GM21515 (cell line): ENCODE measurements at regions not wholly inside any gene's neighbourhood (a gene's known extent, or its start where the extent isn't known, plus 50 kb on each side); places are given as distances from the start of the nearest gene placed in this dataset.
A peak's percentile ranks its signal among the peaks of the same experiment; 100 is the strongest.
"Not testable (repeated sequence)": the region's sequence is repeated elsewhere in the genome, so short reads cannot be mapped to it uniquely, and the experiment has no call there.

Experiments used
- ATAC-seq: cut with Tn5 transposase; IDR thresholded peaks from one replicate; pipeline ENCODE4 v1.9.1; 2021; ENCODE audit not compliant: unreplicated experiment

- ATAC-seq, result not testable (repeated sequence)
Observed at GRCh38 chr1:242914729-242915128, 340.4 kb downstream of the CEP170 start.

- not testable (repeated sequence) for ATAC-seq
Observed at GRCh38 chr1:242912855-242913254, 342.2 kb downstream of the CEP170 start.

DNA sequence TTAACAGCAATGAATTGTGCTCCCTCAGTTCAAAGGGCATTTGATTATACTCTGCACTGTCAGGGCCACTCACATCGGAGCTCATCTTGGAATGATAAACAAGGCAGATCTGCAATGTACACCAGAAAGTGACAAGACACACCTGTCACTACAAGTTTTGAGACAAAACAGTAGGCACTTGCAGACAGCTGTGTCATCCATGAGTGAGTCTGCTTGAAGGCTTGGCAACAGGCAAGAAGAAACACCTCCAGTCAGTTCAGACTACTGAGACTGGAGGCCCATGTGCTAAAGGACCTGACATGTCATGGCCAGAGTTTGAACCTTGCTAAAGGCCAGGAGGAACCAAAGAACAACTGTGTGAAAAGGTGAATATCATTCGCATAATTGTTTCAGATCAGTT, 354.5 kb downstream of the CEP170 start:
- ATAC-seq, result not testable (repeated sequence)

GRCh38 chr1:242890192-242890741, 364.8 kb downstream of the CEP170 start:
- ATAC-seq, result no peak

GRCh38 chr1:242886137-242886536, 361.6 kb upstream of the PLD5 start:
- ATAC-seq, result peak; percentile 85

DNA sequence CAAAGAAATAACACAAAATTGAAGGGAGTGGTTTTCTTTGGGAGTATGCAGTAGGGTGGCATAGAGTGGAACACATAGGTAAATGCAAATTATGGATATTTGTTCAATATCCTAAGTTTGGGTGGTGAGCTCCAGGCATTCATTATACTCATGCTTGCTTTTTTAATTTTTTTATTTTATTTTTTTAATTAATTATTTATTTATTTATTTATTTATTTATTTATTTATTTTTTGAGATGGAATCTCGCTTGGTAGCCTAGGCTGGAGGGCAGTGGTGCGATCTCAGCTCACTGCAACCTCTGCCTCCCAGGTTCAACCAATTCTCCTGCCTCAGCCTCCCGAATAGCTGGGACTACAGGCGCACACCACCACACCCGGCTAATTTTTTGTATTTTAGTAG, 355.5 kb upstream of the PLD5 start:
- not testable (repeated sequence) for ATAC-seq

DNA sequence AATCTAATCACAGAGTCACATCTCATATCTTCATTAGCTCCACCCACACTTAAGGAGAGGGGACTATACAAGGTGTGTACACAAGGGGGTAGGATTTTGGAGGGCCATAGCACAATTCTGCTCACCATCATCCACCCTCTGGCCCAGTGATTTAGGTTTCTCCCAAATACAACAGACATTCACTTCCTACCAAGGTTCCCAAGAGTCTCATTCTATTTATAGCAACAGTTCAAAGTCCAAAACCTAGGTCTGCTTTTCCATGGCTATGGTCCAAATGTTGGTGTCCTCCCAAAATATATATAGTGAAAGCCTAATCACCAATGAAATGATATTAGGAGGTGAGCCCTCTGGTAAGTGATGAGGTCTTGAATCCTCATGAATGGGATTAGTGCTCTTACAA, 353.2 kb upstream of the PLD5 start:
- no peak for ATAC-seq

GRCh38 chr1:242877229-242877628, 352.7 kb upstream of the PLD5 start:
- no peak for ATAC-seq

- ATAC-seq, result no peak
Observed at GRCh38 chr1:242876030-242876429, 351.5 kb upstream of the PLD5 start.

- ATAC-seq, result no peak
Observed at GRCh38 chr1:242873661-242874060, 349.2 kb upstream of the PLD5 start.

GRCh38 chr1:242872521-242872920, 348.0 kb upstream of the PLD5 start:
- no peak for ATAC-seq

- no peak for ATAC-seq
Observed at GRCh38 chr1:242871471-242872030, 347.1 kb upstream of the PLD5 start.

DNA sequence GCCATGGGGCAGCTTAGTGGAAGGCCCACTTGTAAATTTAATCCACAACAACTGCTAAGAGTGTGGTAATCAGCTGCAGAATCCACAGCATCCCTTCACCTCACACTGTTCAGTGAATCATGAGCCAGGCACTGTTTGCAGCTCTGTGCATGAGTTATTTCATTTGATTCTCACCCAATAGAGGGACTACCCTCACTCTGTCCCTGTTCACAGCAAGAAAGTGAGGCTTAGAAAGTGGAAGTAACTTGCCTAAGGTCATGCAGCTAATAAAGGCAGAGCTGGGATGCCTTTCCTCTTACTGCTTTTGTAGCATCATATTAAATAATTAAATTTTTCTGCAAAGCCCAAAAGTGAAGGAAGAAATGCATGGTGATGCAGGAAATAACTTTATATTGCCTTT, 346.5 kb upstream of the PLD5 start:
- no peak for ATAC-seq

- ATAC-seq, result no peak
Observed at GRCh38 chr1:242856289-242856688, 331.8 kb upstream of the PLD5 start.

- ATAC-seq, result no peak
Observed at GRCh38 chr1:242854466-242854865, 330.0 kb upstream of the PLD5 start.

GRCh38 chr1:242847390-242847993, 323.0 kb upstream of the PLD5 start:
- ATAC-seq, result no peak

DNA sequence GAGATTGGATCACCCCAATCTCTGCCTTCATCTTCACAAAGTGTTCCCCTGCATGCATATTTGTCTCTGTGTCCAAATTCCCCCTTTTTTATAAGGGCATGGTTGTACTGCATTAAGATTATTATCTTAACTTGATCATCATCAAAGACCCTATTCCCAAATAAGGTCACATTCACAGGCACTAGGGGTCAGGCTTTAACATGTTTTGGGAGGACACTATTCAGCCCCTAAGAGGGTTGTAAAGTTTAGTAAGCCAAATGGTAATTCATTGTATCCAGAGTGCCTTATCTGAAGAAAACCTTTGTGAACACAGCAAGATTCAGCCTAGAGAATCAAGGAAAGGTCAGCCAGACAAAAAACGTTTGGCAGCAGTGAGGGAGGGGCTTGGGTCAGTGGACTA, 317.6 kb upstream of the PLD5 start:
- ATAC-seq, result no peak

- ATAC-seq, result no peak
Observed at GRCh38 chr1:242839101-242839500, 314.6 kb upstream of the PLD5 start.

DNA sequence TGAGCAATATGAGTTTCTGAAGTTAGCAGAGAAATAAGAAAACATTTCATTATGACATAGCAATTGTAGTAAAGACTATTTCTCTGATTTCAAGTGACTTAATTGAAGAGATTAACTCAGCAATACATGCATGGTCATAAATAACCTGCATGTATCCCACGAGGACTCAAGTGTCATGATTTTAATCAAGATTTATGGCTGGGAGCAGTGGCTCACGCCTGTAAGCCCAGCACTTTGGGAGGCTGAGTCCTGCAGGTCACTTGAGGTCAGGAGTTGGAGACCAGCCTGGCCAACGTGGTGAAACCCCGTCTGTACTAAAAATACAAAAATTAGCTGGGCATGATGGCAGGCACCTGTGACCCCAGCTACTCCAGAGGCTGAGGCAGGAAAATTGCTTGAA, 311.9 kb upstream of the PLD5 start:
- ATAC-seq, result no peak

- ATAC-seq, result no peak
Observed at GRCh38 chr1:242828828-242829227, 304.3 kb upstream of the PLD5 start.

- ATAC-seq, result no peak
Observed at GRCh38 chr1:242828199-242828598, 303.7 kb upstream of the PLD5 start.

GRCh38 chr1:242827538-242827937, 303.0 kb upstream of the PLD5 start:
- no peak for ATAC-seq
